Fibroblast of lung (primary cell): ENCODE measurements at regions not wholly inside any gene's neighbourhood (a gene's known extent, or its start where the extent isn't known, plus 50 kb on each side); places are given as distances from the start of the nearest gene placed in this dataset.
"Not testable (repeated sequence)": the region's sequence is repeated elsewhere in the genome, so short reads cannot be mapped to it uniquely, and the experiment has no call there.

Experiments used
- EZH2 ChIP-seq: IDR thresholded peaks from 2 replicates; pipeline ENCODE4 v1.5.1; 2012; ENCODE audit warnings: low read length, control low read depth, mild to moderate bottlenecking; ENCODE audit errors: missing control alignments
- TF ChIP-seq, protein P1 (sequence below), 2 donors: IDR thresholded peaks in 1 of 2; conservative IDR thresholded peaks in 1 of 2; 1 replicate in 1 of 2; 2 replicates in 1 of 2; pipeline ENCODE4 v1.5.1; 2011 to 2012; ENCODE audit warnings: low read length in 2 of 2, control low read depth in 1 of 2, inconsistent platforms in 1 of 2, low read depth in 1 of 2, mild to moderate bottlenecking in 1 of 2

- TF ChIP-seq, protein P1, sequence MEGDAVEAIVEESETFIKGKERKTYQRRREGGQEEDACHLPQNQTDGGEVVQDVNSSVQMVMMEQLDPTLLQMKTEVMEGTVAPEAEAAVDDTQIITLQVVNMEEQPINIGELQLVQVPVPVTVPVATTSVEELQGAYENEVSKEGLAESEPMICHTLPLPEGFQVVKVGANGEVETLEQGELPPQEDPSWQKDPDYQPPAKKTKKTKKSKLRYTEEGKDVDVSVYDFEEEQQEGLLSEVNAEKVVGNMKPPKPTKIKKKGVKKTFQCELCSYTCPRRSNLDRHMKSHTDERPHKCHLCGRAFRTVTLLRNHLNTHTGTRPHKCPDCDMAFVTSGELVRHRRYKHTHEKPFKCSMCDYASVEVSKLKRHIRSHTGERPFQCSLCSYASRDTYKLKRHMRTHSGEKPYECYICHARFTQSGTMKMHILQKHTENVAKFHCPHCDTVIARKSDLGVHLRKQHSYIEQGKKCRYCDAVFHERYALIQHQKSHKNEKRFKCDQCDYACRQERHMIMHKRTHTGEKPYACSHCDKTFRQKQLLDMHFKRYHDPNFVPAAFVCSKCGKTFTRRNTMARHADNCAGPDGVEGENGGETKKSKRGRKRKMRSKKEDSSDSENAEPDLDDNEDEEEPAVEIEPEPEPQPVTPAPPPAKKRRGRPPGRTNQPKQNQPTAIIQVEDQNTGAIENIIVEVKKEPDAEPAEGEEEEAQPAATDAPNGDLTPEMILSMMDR (conservative IDR thresholded peaks at IDR 0.05 in 1 of 2, IDR thresholded peaks at IDR 0.05 in 1 of 2; ENCODE audit: low read depth in 1 of 2, low read length in 2 of 2): not testable (repeated sequence)
- not testable (repeated sequence) for TF ChIP-seq EZH2
Measured at GRCh38 chr19:14293101-14293815, 87.3 kb upstream of the ADGRL1 start.
